ENCODE measurements at regions not wholly inside any gene's neighbourhood (a gene's known extent, or its start where the extent isn't known, plus 50 kb on each side); places are given as distances from the start of the nearest gene placed in this dataset.
A peak's percentile ranks its signal among the peaks of the same experiment; 100 is the strongest.
"Not testable (repeated sequence)": the region's sequence is repeated elsewhere in the genome, so short reads cannot be mapped to it uniquely, and the experiment has no call there.

GRCh38 chr2:113386780-113387433, 50.6 kb upstream of the ZNG1B start:
- not testable (repeated sequence) for DNase-seq (ENCODE audit: low spot score)

DNA sequence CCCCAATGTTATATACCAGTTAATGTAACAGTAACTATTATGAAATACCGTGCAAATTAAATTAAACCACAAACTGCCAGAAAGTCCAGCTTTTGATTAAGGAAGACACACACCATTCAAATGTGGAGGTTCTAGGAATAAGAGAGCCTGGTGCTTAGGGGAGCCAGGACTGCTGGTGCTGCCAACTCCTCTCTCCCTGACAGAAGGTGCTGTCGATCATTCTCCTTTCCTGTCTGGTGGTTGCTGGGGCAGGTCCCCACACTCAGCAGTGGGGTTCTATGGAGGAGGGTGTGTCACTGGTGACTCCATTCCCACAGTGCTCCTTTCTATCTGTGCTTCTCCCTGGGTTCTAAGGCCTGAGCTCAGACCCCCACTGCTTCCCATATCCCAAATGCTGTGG, 57.9 kb upstream of the ZNG1B start:
- DNase-seq (ENCODE audit: low spot score) = not testable (repeated sequence)

- no peak for DNase-seq (ENCODE audit: low spot score)
These were observed 60.5 kb upstream of the ZNG1B start for GRCh38 chr2:113376913-113377445.

GRCh38 chr2:113376253-113376912, 61.1 kb upstream of the ZNG1B start:
- no peak for DNase-seq (ENCODE audit: low spot score)

DNA sequence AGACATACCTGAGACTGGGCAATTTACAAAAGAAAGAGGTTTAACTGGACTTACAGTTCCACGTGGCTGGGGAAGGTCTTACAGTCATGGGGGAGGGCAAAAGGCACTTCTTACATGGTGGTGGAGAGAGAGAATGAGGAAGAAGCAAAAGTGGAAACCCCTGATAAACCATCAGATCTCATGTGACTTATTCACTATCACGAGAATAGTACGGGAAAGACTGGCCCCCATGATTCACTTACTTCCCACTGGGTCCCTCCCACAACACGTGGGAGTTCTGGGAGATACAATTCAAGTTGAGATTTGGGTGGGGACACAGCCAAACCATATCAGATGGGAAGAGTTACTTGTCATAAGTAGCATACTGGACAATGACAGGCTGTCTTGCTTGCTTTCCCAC, 62.6 kb upstream of the ZNG1B start:
- not testable (repeated sequence) for DNase-seq (ENCODE audit: low spot score)

- not testable (repeated sequence) for DNase-seq (ENCODE audit: low spot score)
These were observed 65.1 kb upstream of the ZNG1B start for GRCh38 chr2:113372258-113372834.

DNA sequence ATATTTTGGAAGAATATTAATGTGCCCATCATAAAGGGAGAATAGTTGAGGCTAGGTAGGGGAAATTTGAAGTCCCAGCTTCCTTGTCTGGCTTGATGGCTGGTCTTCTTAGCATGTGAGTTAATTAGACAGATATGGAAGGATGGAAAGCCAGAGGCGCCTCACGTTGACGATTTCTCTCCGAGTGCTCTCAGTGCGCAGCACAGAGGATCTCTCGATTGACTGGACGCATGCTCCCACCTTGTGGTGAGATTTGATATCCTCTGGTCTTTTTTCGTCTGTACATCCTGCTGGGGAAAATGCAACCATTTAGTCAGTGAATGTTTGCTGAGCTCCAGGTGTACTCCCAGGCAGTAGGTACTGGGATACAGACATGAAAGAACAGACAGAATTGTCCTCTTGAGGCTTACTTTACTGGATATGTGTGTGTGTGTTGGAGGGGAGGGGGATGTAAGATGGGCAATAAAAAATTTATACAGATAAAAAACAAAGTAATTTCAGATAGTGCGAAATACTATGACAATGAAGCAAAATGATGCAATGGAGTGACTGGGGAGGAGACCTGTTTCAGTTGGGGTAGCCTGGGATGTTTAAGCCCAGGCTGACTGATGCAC, 66.9 kb upstream of the ZNG1B start:
- peak; percentile 68 for DNase-seq (ENCODE audit: low spot score)

- no peak for DNase-seq (ENCODE audit: low spot score)
These were observed 67.5 kb upstream of the ZNG1B start for GRCh38 chr2:113370030-113370429.

GRCh38 chr2:113368581-113368980, 68.9 kb upstream of the ZNG1B start:
- DNase-seq (ENCODE audit: low spot score) = not testable (repeated sequence)

DNA sequence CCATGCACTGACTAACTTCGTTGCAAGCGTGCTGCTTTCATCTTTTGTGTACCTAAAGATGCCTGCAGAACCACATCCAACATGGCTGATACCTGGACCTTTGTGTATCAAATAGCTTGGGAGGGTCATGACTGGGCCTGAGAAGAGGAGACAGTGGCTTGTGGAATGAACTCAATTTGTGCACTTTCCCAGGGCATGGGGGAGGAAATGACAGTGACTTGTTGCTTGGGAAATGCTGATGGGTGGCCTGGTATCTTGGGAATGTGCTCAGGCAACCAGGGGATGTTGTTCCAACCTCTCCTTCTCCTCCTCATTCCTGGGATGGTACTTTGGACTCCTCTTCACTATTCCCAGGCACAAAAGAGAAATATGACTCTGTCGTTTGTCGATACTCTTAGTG, 70.7 kb upstream of the ZNG1B start:
- not testable (repeated sequence) for DNase-seq (ENCODE audit: low spot score)

- not testable (repeated sequence) for DNase-seq (ENCODE audit: low spot score)
These were observed 71.7 kb upstream of the ZNG1B start for GRCh38 chr2:113365791-113366190.

GRCh38 chr2:113365290-113365689, 72.2 kb upstream of the ZNG1B start:
- not testable (repeated sequence) for DNase-seq (ENCODE audit: low spot score)

GRCh38 chr2:113361051-113361450, 76.4 kb upstream of the ZNG1B start:
- DNase-seq (ENCODE audit: low spot score) = no peak

- DNase-seq (ENCODE audit: low spot score) = no peak
These were observed 78.3 kb upstream of the PAX8 start for GRCh38 chr2:113357071-113357470.

- DNase-seq (ENCODE audit: low spot score) = not testable (repeated sequence)
These were observed 77.6 kb upstream of the PAX8 start for GRCh38 chr2:113356284-113356683.

DNA sequence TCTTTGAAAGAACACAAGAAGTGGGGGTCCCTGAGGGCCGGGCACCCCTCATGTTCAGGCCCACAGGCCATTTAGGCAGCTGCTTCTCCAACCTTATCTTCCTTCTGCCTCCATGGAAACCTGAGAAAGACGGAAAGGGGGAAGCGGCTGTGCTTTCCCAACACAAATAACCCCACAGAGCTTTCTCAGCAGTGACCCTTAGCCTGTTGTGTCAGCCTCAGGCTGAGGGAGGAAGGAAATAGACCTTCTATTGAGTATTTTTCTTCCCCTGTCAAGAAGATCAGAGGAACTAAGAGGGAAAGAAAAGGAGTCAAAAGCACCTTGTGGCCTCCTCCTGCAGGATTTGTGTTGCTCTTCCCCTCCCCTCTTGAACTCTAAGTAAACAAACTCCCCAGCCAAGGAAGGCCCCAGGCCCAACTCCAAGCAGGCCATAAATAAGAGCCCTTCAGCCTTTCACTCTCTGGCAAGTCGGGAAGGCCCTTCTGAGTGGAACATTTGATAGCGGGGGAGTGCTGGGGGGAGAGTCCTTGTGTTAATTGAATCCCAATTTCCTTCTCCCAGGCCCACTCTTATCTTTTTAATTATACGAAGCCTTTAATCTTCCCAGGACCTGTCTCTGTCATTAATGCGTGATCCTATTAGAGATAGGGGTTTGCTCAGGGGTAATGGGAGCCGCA, 76.8 kb upstream of the PAX8 start:
- DNase-seq (ENCODE audit: low spot score) = not testable (repeated sequence)

DNA sequence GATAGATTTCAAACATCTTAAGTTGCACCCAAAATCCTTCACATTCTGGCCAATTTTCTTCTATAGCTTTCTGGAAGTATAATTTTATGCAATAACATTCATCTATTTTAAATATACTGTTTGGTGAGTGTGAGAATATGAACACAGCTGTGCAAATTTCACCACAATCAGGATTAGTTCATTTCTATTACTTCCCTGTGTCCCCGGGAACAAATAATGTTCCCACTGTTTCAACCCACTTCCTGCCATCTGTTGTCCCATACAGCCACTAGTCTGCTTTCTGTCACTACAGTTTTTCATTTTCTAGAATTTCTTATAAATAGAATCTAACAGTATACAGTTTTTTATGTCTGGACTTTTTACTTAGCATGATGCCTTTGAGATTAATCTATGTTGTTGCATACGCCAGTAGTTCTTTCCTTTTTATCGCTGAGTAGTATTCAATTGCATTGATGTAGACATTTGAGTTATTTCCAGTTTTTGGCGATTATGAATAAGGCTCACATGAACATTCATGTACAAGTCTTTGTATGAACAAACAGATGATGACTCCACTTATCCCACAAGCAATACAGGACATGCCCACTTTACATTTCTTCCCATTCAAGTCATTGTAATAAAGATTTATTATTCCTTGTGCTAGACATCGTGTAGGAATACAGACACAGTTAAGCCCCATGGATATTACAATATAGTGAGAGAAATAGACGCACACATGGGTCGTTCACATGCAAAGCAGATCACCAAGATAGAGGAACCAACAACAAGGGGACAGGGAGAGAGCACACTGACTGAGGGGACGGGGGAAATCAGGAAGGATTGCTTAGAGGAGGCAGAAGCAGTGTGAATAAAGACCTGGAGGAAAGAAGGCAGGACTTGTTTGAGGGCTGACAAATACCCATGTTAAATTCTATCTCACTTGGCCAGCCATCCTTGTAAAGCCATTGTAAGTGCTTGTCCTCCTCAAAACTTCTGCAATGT, 72.9 kb upstream of the PAX8 start:
- DNase-seq (ENCODE audit: low spot score) = no peak

GRCh38 chr2:113343800-113344199, 65.1 kb upstream of the PAX8 start:
- DNase-seq (ENCODE audit: low spot score) = not testable (repeated sequence)

DNA sequence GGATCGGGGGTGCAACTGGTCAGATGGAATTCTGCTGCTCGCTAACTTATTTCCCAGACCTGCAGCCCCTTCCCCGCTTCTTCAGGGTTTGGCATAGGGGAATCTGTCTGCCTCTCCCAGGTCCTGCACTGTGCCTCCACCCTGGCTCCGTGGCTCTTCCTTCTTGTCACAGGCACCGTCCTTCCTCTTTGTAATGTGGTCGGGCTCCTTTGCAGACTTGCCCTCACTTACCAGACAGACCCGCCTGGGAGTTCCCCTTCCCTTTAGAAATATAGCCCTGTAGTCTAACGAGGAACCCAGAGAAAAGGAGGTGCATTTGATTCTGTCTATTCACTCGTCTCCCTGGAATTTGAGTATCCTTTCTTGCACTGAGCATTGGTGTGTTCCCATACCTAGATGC, 63.9 kb upstream of the PAX8 start:
- no peak for DNase-seq (ENCODE audit: low spot score)

GRCh38 chr2:113341870-113342253, 63.1 kb upstream of the PAX8 start:
- not testable (repeated sequence) for DNase-seq (ENCODE audit: low spot score)
